Central memory CD4-positive, alpha-beta T cell (primary cell): ENCODE measurements at regions not wholly inside any gene's neighbourhood (a gene's known extent, or its start where the extent isn't known, plus 50 kb on each side); places are given as distances from the start of the nearest gene placed in this dataset.
"Not testable (repeated sequence)": the region's sequence is repeated elsewhere in the genome, so short reads cannot be mapped to it uniquely, and the experiment has no call there.

Experiments
- DNase-seq: peaks from one replicate; pipeline ENCODE4 v3.0.0; 2022

DNA sequence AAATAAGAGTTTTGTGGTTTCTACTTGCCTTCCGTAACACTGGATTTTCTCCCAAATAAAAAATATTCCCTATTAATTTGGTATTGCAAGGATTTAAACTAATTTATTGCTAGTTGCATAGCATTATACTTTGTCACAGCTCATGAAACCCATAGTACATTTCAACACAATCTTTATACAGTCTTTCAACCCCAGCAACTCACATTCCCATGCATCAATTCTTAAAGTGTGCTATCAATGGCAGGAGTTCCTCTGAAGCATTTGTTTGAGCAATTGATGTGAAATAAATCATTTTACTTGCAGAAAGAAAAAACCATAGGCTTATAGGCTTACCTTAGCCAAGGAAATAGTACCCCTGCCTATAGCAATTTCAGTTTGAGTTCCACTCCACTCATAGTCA lies 251.9 kb downstream of the PAPSS1 start:
- DNase-seq: no peak

DNA sequence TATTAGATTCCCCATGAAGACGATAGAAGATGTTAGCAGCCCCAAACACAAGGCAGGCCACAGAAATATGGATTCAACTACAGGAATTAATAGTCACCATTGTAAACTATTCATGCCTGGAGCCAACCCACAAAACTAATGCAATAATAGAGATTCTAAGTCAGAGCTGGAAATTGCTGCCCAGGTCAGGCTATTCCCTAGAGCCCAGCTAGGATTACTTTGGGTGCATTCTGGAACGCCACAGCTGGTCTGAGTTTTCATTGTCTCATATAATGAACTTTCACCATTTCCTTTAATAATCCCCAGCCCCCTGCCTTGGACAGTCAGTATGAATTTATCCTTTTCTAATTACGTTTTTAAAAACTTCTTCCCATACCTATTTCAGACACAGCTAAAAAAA lies 252.6 kb downstream of the PAPSS1 start:
- DNase-seq: no peak

DNA sequence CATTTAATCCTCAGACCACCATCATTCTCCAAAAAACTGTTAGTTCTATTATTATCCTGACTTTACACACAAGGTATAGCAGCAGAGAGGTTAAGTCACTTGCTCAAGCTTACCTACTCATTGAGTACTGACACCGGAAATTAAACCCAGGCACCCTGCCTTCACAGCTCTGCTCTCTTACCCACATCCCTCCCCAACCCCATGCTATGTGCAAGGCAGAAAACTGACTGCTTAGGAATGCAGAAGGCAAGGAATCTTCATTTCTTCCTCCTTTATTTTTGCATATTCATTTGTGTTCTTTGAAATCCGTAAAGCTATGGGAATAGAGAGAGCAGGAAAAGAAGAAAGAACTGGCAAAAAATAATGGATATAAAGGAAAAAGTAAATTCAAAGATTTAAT lies 261.8 kb downstream of the PAPSS1 start:
- DNase-seq: no peak

DNA sequence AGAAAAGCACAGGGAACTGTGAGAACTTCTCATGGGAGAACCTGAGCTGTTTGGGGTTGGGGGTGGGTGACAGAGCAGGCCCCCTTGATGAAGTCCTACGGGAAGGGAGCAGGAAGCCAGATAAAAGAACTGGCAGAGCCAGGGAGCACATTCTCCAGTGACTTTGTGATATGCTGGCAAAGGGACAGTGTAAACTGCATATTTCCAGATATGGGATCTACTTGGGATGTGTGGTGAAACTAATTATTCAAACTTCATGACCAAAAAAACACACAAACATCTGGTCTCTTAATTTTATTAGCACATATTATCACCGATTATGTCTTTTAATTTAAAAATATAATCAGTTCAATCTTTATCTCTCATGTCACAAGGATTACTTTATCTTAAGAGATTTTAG lies 266.0 kb downstream of the PAPSS1 start:
- no peak for DNase-seq

DNA sequence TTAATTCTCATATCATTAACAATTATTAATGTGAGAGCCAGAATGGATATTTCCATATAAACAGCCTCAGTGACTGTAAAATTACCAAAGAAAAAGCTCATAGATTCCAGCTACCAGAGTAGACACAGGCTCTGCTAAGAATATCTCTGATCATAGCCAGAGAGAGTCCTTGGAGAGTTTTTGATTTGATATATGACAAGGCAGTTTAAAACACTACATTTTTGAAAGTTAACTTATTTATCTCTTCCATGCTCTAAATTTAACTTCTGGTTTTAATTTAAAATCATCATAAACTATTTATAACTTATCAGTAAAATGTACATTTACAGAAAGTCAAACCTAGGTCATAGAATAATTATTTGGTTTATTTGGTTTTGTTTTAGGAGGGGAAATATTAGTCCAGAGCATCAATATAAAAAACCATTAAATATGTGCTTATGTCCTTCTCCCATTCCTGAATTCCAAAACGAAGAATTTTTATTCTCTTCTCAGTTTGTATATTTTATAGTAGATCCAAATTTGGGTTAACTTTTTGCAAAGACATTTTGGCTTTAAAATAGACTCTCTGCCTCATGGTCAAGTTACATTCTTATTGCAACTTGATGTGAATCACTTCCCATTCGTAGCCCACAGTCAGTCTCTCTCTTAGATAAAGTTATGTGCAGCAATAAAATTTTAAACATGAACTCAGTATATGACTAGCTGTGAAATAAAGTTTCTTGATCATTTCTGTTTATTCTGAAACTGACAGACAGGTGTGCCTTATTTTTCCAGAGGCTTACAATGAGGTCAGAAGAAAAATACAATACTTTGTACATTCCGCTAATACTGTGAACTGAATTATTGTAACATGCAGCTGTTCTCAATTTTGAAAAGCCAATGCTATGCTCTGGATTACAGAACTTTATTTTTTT lies 267.1 kb downstream of the PAPSS1 start:
- no peak for DNase-seq

DNA sequence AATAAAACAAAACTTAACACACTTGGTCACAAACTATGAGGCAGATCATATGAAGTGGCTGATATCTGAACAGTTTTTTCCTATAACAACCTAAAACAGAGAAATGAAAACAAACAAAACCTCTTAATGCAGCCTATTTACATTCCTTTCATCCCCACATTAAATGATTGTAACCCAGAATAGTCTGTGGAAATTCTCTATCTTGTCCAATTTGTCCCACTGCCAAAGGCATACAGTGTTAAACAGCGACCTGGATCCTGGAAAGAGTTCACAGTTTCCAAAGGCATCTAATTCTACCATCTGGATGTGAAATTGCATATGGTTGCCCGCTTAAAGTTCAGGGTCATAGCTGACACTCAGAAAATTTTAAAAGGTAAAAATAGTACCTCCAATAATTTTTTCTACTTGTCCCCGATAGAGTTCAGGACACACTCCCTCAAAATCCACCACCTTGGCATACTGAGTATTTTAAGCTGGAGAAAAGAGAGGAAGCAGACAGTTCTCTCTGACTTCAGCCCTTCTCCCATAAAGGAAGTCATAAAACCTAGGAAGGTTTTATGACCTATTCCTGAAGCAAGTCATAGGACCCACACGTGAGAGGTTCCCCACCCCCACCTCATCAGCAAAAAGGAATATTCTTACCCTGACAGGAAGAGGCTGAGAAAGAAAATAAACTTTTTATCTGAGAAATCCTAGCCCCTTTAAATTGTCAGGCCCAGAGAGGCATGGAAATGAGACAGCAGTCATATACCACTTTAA lies 270.2 kb downstream of the PAPSS1 start:
- no peak for DNase-seq

DNA sequence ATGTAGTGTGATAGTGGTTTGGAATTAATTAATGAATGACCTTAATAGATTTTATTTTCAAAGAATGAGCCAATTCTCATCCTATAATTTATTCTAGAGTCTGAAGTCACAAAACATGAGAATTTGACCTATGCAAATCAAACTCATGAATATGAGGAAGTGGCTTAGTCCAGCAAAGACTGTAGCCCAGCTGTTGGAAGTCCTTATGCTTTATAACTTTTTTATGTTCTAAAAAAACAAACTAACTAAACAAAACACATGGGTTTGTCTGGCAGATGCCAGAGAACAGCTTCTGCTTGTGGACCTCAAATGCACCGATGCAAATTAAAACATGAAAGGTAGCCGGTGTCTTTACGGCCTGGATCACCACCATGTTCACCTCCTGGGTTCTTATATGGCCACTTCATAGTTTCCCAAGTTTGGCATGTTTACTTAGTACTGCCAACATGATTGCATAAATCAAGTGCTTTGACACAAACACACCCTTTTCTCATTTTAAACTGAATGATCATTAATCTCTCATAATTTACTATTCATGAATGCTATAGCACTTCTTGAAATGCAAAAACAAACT lies 277.4 kb downstream of the PAPSS1 start:
- DNase-seq: no peak

DNA sequence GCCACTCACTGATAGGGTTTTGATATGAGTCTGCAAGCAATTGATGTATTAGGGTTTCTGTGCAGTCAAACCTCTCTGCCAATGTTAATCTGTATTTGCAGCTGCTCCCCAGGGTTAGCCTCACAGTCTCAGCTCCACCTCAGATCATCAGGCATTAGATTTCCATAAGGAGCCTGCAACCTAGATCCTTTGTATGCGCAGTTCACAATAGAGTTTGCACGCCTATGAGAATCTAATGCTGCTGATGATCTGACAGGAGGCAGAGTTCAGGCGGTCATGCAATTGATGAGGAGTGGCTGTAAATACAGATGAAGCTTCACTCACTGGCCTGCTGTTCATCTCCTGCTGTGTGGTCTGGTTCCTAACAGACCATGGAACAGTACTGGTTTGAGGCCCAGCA lies 280.6 kb downstream of the PAPSS1 start:
- no peak for DNase-seq

DNA sequence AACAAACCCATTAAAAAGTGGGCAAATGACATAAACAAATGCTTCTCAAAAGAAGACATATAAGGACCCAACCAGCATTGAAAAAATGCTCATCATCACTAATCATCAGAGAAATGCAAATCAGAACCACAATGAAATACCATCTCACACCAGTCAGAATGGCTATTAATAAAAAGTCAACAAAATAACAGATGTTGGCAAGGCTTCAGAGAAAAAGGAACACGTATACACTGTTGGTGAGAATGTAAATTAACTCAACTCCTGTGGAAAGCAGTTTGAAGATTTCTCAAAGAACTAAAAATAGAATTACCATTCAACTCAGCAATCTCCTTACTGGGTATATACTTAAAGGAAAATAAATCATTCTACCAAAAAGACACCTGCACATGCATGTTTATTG lies 283.6 kb downstream of the PAPSS1 start:
- DNase-seq: not testable (repeated sequence)

DNA sequence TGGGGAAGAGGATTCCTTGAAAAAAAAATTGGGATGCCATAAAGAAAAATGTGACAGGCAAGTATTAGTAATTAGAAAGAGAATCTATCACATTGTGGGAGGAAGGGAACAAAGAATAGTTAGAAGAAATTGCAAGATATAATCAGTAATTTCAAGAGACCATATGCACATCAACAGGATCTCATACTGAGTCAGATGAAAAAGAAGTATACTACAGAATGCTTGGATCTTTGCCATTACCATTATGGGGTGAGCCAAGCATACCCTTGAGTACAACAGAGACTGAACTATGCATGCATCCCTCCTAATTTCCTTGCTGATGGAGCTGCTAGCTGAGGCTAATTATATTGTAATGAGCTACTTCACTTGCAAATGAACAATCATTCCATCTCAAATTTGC lies 287.6 kb downstream of the PAPSS1 start:
- DNase-seq: no peak

DNA sequence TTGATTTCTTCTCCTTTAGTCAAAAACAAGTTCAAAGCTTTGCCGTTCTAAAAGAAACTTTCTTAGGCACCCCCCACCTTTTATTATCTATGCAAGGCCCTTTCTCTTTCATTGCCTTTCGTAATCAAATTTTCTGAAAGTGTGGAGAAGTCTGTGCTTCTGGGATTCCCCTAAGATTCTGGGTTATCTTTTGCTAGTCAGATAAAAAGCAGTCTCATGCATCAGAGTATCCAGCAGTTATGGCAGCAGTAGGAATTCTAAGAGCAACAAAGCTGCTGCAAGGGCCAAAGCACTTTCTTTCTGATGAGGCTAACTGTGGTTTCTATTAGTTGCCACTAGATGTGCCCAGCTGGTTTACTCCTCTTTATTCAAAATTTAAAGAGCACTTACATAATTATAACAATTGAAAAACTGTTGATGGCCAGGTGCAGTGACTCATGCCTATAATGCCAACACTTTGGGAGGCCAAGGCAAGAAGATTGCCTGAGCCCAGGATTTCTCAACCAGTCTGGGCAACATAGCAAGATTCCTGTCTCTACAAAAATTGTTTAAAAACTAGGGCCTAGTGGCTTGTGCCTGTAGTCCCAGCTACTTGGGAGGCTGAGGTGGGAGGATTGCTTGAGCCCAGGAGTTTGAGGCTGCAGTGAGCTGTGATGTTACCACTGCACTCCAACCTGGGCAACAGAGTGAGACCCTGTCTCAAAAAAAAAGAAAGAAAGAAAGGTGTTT lies 296.2 kb downstream of the PAPSS1 start:
- DNase-seq: no peak

DNA sequence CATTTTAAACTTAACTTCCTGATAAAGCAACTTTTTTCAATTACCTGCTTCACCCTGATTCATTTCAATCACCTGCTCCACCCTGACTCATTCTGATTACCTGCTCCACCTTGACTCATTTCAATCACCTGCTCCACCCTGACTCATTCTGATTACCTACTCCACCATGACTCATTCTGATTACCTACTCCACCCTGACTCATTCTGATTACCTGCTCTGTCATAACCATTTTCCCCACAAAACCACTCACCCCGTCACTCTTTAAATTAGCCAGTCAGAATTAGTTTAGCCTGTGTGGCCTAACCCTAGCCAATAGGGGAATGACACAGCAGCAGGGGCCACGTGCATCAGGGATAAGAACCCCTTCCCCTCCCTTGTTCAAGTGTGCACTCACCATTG lies 300.5 kb downstream of the PAPSS1 start:
- not testable (repeated sequence) for DNase-seq

DNA sequence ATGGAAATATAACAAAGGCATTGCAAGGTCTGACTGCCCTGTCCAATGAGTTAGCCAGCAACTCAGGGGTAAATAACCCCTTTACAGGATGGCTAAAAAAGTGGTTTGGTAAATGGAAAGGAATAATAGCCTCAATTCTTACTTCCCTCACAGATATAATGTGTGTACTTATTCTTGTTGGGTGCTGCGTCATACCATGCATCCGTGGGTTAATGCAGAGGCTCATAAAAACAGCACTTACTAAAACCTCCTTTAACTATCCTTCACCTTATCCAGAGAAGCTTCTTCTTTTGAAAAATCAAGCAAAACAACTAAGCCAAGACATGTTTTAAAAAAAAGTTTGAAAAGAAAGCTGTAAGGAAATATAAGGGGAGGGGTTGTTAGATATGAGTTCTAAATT lies 301.0 kb downstream of the PAPSS1 start:
- no peak for DNase-seq

DNA sequence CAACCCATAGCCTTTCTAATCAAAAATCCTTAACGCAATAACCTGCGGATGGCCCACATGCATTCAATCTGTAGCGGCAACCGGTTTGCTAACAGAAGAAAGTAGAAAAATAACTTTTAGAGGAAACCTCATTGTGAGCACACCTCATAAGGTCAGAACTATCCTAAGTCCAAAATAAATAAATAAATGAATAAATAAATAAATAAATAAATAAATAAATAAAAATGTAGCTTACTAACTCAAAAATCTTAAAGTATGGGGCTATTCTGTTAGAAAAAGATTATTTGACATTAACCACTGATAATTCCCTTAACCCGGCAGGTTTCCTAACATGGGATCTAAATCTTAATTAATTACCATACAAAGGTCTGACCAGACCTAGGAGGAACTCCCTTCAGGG lies 304.5 kb downstream of the PAPSS1 start:
- DNase-seq: not testable (repeated sequence)

DNA sequence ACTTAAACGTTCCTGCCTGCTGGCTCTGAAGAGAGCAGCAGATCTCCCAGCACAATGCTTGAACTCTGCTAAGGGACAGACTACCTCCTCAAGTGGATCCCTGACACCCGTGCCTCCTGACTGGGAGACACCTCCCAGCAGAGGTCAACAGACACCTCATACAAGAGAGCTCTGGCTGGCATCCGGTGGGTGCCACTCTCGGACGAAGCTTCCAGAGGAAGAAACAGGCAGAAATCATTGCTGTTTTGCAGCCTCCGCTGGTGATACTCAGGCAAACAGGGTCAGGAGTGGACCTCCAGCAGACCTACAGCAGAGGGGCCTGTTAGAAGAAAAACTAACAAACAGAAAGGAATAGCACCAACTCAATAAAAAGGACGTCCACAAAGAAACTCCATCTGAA lies 310.2 kb downstream of the PAPSS1 start:
- not testable (repeated sequence) for DNase-seq

DNA sequence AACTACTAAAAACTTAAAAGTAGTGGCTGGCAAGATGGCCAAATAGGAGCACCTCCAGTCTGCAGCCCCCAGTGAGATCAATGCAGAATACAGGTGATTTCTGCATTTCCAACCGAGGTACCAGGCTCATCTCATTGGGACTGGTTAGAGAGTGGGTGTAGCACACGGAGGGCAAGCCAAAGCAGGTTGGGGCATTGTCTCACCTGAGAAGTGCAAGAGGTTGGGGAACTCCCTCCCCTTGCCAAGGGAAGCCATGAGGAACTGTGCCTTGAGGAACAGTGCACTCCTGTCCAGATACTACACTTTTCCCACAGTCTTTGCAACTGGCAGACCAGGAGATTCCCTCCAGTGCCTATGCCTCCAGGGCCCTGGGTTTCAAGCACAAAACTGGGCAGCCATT lies 311.1 kb downstream of the PAPSS1 start:
- no peak for DNase-seq

DNA sequence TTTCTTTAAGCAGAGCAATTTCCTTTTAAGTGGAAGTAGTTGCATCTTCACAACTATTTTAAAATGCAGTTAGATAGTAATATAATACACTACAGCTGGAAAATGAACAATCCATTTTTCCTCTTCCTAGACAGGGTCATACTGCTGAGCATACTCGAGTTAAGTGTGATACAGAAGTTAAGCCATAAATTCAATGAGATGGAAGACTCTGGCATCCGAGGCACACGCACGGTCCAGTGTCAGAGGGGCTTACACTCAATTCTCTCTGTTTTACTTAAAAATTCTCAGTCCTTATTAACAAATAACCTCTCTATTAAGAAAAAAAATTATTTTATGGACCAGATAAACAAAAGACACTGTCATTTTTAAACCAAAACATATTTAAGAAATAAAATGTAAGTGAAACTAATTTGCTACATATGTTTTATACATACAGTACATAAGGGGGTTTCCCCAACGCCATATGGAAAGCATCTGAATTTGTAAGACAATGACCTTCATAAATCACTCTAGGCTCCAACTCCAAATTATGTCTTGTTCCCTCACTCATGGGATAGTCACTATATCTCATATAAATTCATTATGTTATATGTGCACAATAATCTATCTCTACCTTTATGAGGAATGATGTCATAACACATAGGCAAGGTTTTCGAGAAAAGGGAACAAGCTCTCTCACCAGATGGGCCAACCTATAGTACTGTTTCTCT lies 315.3 kb downstream of the PAPSS1 start:
- no peak for DNase-seq

DNA sequence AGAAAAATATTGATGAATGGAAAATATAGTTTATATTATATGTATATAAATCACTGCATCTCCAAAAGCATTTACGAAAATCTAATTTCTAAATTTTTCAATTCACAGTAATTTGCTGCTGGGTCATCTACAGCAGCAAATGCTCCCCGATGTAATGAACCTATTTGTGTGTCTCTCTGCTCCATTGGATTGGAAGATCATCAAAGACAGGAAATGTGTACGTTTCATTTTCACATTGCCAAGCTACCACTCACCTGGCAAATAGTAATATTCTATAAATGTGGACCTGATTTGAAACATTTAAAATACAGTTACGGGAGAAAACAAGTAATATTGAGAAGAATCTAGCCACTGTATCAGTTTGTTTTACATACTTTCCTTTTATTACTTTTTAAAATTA lies 317.7 kb downstream of the PAPSS1 start:
- no peak for DNase-seq

DNA sequence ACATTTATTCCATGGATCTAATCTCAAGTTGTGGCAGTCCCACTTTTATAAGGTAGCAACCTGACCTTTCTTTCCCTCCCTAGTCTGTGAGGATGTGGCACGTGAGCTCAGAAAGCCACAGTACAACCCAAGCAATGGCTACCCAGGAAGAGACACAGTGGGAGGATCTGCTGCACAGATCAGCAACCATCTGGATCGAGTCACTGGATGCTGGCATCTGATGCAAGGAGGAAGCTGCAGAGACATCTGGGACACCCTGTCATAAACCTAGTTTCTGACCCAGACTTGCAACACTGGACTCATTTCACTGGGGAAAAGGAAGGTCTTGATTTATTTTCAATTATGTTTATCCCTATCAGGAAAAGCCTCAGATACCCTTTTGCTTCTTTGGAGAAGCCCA lies 327.1 kb downstream of the PAPSS1 start:
- DNase-seq: no peak

DNA sequence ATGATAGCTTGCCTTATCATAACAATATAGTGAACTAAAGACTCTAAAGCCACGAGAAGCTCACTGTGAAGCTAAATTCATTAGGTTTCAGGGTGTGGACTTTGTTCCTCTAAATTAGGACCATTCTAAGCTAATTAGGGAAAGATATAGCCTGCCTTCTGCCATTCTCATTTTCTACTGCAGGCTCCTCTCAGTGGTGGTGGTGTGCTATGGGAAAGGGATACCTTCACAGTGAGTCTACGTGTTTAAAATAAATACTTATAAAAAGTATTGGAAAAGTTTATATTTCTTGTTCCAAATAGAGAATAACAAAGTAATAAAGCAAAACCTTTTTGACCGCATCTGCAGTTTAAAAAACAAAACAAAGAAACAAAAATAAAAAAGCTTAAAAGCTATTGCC lies 327.7 kb downstream of the PAPSS1 start:
- DNase-seq: no peak

DNA sequence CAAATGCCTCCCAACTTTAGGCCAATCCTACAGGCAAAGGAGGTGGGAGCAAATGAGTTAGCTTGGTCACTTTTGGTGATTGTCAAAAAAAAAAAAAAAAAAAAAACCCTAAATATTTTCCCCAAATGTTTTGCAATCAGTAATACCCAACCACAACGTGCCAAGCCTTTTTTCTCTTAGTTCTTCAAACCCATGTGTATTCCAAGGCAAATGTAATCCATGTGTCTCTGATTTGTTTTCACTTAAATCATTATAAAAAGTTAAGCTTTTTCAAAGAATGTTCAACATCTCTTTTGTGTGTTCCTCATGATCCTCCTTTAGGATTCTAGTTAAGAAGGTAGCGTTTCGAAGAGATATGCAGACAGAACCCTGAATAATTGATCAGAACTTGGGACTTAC lies 328.4 kb downstream of the PAPSS1 start:
- DNase-seq: no peak

DNA sequence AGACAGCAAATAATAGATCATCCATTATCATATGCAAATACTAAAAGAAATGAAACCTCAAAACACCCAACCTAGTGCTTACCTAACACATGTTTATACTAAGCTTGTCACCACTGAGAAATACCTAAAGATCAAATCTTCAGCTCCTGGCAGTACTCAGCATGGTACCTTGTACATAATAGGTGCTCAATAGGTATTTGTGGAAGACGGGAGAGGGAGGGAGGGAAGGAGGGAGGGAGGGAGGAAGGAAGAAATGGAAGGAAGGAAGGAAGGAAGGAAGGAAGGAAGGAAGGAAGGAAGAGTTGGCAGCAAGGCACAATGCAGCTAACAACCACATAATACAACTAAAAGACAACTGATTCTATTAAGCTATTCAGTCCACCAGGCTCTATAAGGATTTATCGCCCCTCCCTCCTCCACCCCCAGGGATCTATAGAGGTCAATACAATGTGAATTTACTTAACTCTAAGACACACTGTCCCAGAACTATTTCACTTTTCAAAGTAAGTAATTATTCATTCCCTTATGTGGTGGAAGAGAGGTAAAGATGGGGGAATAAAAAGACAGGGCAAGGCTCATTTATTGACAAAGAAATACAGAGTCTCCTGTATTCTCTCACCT lies 328.9 kb downstream of the PAPSS1 start:
- no peak for DNase-seq
